ENCODE measurements at regions not wholly inside any gene's neighbourhood (a gene's known extent, or its start where the extent isn't known, plus 50 kb on each side); places are given as distances from the start of the nearest gene placed in this dataset.

- Histone ChIP-seq H3K27me3 (ENCODE audit: insufficient read depth in 3 of 3, low read length in 2 of 3) (peaks cover 0 to 5% (median 2%) of the 10 kb centered on the region in 3 donors), H3K36me3 (ENCODE audit: insufficient read depth in 1 of 2, low read depth in 1 of 2) (no peaks in the 10 kb centered on the region), H3K9me3 (no peaks in the 10 kb centered on the region), H3K4me1 (no peaks in the 10 kb centered on the region), H3K27ac (no peak overlapping the region), H3K4me3 (no peak overlapping the region)
- DNase-seq (no peak), ATAC-seq (no peak)
- 71 to 76% (median 71%) methylated on average over 5 of the region's 5 CpGs for WGBS, 3 donors
- no peak for TF ChIP-seq CTCF (IDR thresholded peaks at IDR 0.05)
- intact Hi-C loops (cut with DNase I): no loop called here
These were observed 111.5 kb upstream of the MAGI3 start for GRCh38 chr1:113278777-113279176.

DNA sequence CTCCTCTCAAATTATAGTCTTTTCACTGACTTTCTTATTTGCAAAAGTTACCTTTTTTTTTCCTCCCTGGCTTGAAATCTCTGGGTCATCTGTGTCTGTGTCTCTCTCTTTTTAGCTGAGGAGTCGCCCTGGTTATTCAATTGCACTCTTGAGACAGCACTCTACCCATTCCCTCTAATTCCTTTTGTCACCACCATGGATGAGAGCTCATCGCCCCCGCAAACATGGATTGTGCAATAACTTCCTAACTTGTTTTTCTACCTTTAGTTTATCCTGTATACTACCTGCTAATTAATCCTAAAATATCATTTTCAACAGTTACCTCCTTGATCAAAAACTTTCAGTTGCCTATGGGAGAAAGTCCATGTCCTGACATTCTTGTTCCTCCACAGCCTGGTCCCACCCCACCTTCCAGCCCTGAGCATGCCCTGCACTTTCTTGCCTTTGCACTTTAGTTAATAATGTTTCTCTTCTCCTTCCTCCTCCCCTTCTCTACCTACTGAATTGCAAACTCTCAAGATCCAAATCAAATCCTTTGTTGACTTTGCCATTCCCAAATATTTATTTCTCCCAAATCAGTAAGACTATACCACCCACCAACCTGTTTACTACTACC lies 110.4 kb upstream of the MAGI3 start:
- Histone ChIP-seq H3K4me3 (no peak overlapping the region), H3K4me1 (no peaks in the 10 kb centered on the region), H3K36me3 (ENCODE audit: insufficient read depth in 1 of 2, low read depth in 1 of 2) (no peaks in the 10 kb centered on the region), H3K27me3 (ENCODE audit: insufficient read depth in 3 of 3, low read length in 2 of 3) (peaks cover 0 to 5% (median 2%) of the 10 kb centered on the region in 3 donors), H3K9me3 (no peaks in the 10 kb centered on the region), H3K27ac (no peak overlapping the region)
- intact Hi-C loops (cut with DNase I): no loop called here
- DNase-seq (no peak), ATAC-seq (no peak)
- WGBS, 3 donors: 85 to 91% (median 86%) methylated on average over 3 of the region's 3 CpGs
- TF ChIP-seq CTCF (IDR thresholded peaks at IDR 0.05): no peak

DNA sequence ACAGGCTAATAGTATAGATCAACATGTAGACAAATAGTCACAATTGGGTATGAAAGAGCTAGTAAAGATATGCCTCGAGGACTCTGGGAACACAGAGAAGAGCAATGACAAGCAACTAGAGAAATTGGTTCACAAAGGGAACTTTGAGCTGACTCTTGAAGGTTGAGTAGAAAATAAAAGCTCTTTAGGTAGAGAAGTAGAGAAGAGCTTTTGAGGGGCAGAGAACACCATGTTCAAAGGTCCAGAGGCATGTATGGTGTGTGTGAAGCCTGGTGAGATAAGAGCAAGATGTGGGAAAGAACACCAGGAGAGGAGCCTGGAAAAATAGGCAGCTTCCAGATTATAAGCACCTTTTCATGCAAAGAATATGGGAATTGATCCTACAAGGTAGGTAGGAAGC lies 109.7 kb upstream of the MAGI3 start:
- no peak for DNase-seq
- peaks cover 0 to 5% (median 2%) of the 10 kb centered on the region in 3 donors for H3K27me3 ChIP-seq (ENCODE audit: insufficient read depth in 3 of 3, low read length in 2 of 3)
- H3K4me1 ChIP-seq: no peaks in the 10 kb centered on the region
- no peak overlapping the region for H3K4me3 ChIP-seq
- no peaks in the 10 kb centered on the region for H3K9me3 ChIP-seq
- no peak for ATAC-seq
- no peak for TF ChIP-seq CTCF (IDR thresholded peaks at IDR 0.05)
- H3K27ac ChIP-seq: no peak overlapping the region
- WGBS, 3 donors: 66 to 78% (median 74%) methylated on average over 1 of the region's 1 CpG
- intact Hi-C loops (cut with DNase I): no loop called here
- no peaks in the 10 kb centered on the region for H3K36me3 ChIP-seq (ENCODE audit: insufficient read depth in 1 of 2, low read depth in 1 of 2)

- Histone ChIP-seq H3K36me3 (ENCODE audit: insufficient read depth in 1 of 2, low read depth in 1 of 2) (no peaks in the 10 kb centered on the region), H3K27me3 (ENCODE audit: insufficient read depth in 3 of 3, low read length in 2 of 3) (peaks cover 0 to 5% (median 2%) of the 10 kb centered on the region in 3 donors), H3K4me1 (no peaks in the 10 kb centered on the region), H3K9me3 (no peaks in the 10 kb centered on the region), H3K27ac (no peak overlapping the region), H3K4me3 (no peak overlapping the region)
- no peak for ATAC-seq
- no peak for DNase-seq
- no peak for TF ChIP-seq CTCF (IDR thresholded peaks at IDR 0.05)
- intact Hi-C loops (cut with DNase I): no loop called here
These were observed 108.8 kb upstream of the MAGI3 start for GRCh38 chr1:113281550-113281949.

Measured in psoas muscle (tissue), 7 donors.